ENCODE measurements at regions not wholly inside any gene's neighbourhood (a gene's known extent, or its start where the extent isn't known, plus 50 kb on each side); places are given as distances from the start of the nearest gene placed in this dataset.

- DNase-seq (ENCODE audit: low read depth in 2 of 2), result peak; percentile 3 to 79
Measured at GRCh38 chr6:92644104-92644791, 775.1 kb downstream of the EPHA7 start.

- DNase-seq (ENCODE audit: low read depth in 2 of 2), result no peak
Measured at GRCh38 chr6:92635553-92636153, 783.7 kb downstream of the EPHA7 start.

GRCh38 chr6:92634561-92634960 lies 784.8 kb downstream of the EPHA7 start:
- DNase-seq (ENCODE audit: low read depth in 2 of 2), result no peak

- no peak for DNase-seq (ENCODE audit: low read depth in 2 of 2)
Measured at GRCh38 chr6:92623431-92623830, 795.9 kb downstream of the EPHA7 start.

GRCh38 chr6:92617721-92618120 lies 801.6 kb downstream of the EPHA7 start:
- DNase-seq (ENCODE audit: low read depth in 2 of 2), result no peak

GRCh38 chr6:92608751-92609150 lies 810.6 kb downstream of the EPHA7 start:
- DNase-seq (ENCODE audit: low read depth in 2 of 2), result no peak

- DNase-seq (ENCODE audit: low read depth in 2 of 2), result no peak
Measured at GRCh38 chr6:92593201-92593600, 826.2 kb downstream of the EPHA7 start.

GRCh38 chr6:92589996-92590395 lies 829.4 kb downstream of the EPHA7 start:
- DNase-seq (ENCODE audit: low read depth in 2 of 2), result peak in 1 of 2 donors; percentile 60

GRCh38 chr6:92588148-92588547 lies 831.2 kb downstream of the EPHA7 start:
- no peak for DNase-seq (ENCODE audit: low read depth in 2 of 2)

- no peak for DNase-seq (ENCODE audit: low read depth in 2 of 2)
Measured at GRCh38 chr6:92587525-92587924, 831.8 kb downstream of the EPHA7 start.

GRCh38 chr6:92586236-92586977 lies 833.0 kb downstream of the EPHA7 start:
- no peak for DNase-seq (ENCODE audit: low read depth in 2 of 2)

GRCh38 chr6:92582211-92582610 lies 837.1 kb downstream of the EPHA7 start:
- DNase-seq (ENCODE audit: low read depth in 2 of 2), result no peak

GRCh38 chr6:92577077-92577719 lies 842.2 kb downstream of the EPHA7 start:
- DNase-seq (ENCODE audit: low read depth in 2 of 2), result peak in 1 of 2 donors; percentile 24

- no peak for DNase-seq (ENCODE audit: low read depth in 2 of 2)
Measured at GRCh38 chr6:92568541-92568940, 850.8 kb downstream of the EPHA7 start.

GRCh38 chr6:92566632-92567031 lies 852.7 kb downstream of the EPHA7 start:
- DNase-seq (ENCODE audit: low read depth in 2 of 2), result no peak

- no peak for DNase-seq (ENCODE audit: low read depth in 2 of 2)
Measured at GRCh38 chr6:92564376-92564775, 855.0 kb downstream of the EPHA7 start.

GRCh38 chr6:92559611-92560010 lies 859.7 kb downstream of the EPHA7 start:
- DNase-seq (ENCODE audit: low read depth in 2 of 2), result no peak

GRCh38 chr6:92559003-92559402 lies 860.4 kb downstream of the EPHA7 start:
- DNase-seq (ENCODE audit: low read depth in 2 of 2), result no peak

- peak in 1 of 2 donors; percentile 70 for DNase-seq (ENCODE audit: low read depth in 2 of 2)
Measured at GRCh38 chr6:92550501-92550900, 868.9 kb downstream of the EPHA7 start.

GRCh38 chr6:92545861-92546260 lies 873.5 kb downstream of the EPHA7 start:
- DNase-seq (ENCODE audit: low read depth in 2 of 2), result peak in 1 of 2 donors; percentile 93

- DNase-seq (ENCODE audit: low read depth in 2 of 2), result peak in 1 of 2 donors; percentile 57
Measured at GRCh38 chr6:92541448-92542060, 877.8 kb downstream of the EPHA7 start.

GRCh38 chr6:92538926-92539325 lies 880.4 kb downstream of the EPHA7 start:
- peak; percentile 1 to 28 for DNase-seq (ENCODE audit: low read depth in 2 of 2)
